ENCODE measurements at regions not wholly inside any gene's neighbourhood (a gene's known extent, or its start where the extent isn't known, plus 50 kb on each side); places are given as distances from the start of the nearest gene placed in this dataset.

- no peak overlapping the region for H3K4me3 ChIP-seq (ENCODE audit: low read depth, low read length)
- no peak for TF ChIP-seq POLR2A (IDR thresholded peaks at IDR 0.05; ENCODE audit: extremely low read depth, insufficient read length)
- TF ChIP-seq MAX (IDR thresholded peaks at IDR 0.05; ENCODE audit: low read depth, low read length), result no peak
- TF ChIP-seq MYC (IDR thresholded peaks at IDR 0.05; ENCODE audit: low read depth, low read length), result no peak
- TF ChIP-seq CTCF (IDR thresholded peaks at IDR 0.05; ENCODE audit: low read depth, low read length), result no peak
- DNase-seq (ENCODE audit: low read depth), result peak; percentile 86
Observed at GRCh38 chr2:64914735-64915509, 74.3 kb upstream of the SLC1A4 start.

- DNase-seq (ENCODE audit: low read depth), result peak; percentile 59
- no peak overlapping the region for H3K4me3 ChIP-seq (ENCODE audit: low read depth, low read length)
- TF ChIP-seq CTCF (IDR thresholded peaks at IDR 0.05; ENCODE audit: low read depth, low read length) (no peak), MYC (IDR thresholded peaks at IDR 0.05; ENCODE audit: low read depth, low read length) (0 out of 2 replicates have a peak, but pooled peaks have one; percentile 21), POLR2A (IDR thresholded peaks at IDR 0.05; ENCODE audit: extremely low read depth, insufficient read length) (no peak), MAX (IDR thresholded peaks at IDR 0.05; ENCODE audit: low read depth, low read length) (no peak)
Observed at GRCh38 chr2:64915510-64915900, 73.7 kb upstream of the SLC1A4 start.

- DNase-seq (ENCODE audit: low read depth), result no peak
- TF ChIP-seq POLR2A (IDR thresholded peaks at IDR 0.05; ENCODE audit: extremely low read depth, insufficient read length), result peak; percentile 3
- no peak for TF ChIP-seq MAX (IDR thresholded peaks at IDR 0.05; ENCODE audit: low read depth, low read length)
- peak overlapping the region; percentile 82 for H3K4me3 ChIP-seq (ENCODE audit: low read depth, low read length)
Observed at GRCh38 chr2:64918220-64918886, 70.8 kb upstream of the SLC1A4 start.

- H3K4me3 ChIP-seq (ENCODE audit: low read depth, low read length), result no peak overlapping the region
- TF ChIP-seq MAX (IDR thresholded peaks at IDR 0.05; ENCODE audit: low read depth, low read length) (no peak), MYC (IDR thresholded peaks at IDR 0.05; ENCODE audit: low read depth, low read length) (no peak), CTCF (IDR thresholded peaks at IDR 0.05; ENCODE audit: low read depth, low read length) (no peak), POLR2A (IDR thresholded peaks at IDR 0.05; ENCODE audit: extremely low read depth, insufficient read length) (no peak)
- DNase-seq (ENCODE audit: low read depth), result no peak
Observed at GRCh38 chr2:64919261-64919660, 69.9 kb upstream of the SLC1A4 start.

- H3K4me3 ChIP-seq (ENCODE audit: low read depth, low read length), result no peak overlapping the region
- peak; percentile 50 for DNase-seq (ENCODE audit: low read depth)
- TF ChIP-seq MYC (IDR thresholded peaks at IDR 0.05; ENCODE audit: low read depth, low read length), result no peak
- TF ChIP-seq POLR2A (IDR thresholded peaks at IDR 0.05; ENCODE audit: extremely low read depth, insufficient read length), result no peak
- peak; percentile 46; the same call in 1 of the 2 replicates for TF ChIP-seq MAX (IDR thresholded peaks at IDR 0.05; ENCODE audit: low read depth, low read length)
Observed at GRCh38 chr2:64922482-64923384, 66.5 kb upstream of the SLC1A4 start.

GRCh38 chr2:64923385-64923710, 65.9 kb upstream of the SLC1A4 start:
- TF ChIP-seq CTCF (IDR thresholded peaks at IDR 0.05; ENCODE audit: low read depth, low read length), result no peak
- TF ChIP-seq MAX (IDR thresholded peaks at IDR 0.05; ENCODE audit: low read depth, low read length), result no peak
- TF ChIP-seq MYC (IDR thresholded peaks at IDR 0.05; ENCODE audit: low read depth, low read length), result no peak
- no peak for TF ChIP-seq POLR2A (IDR thresholded peaks at IDR 0.05; ENCODE audit: extremely low read depth, insufficient read length)
- no peak overlapping the region for H3K4me3 ChIP-seq (ENCODE audit: low read depth, low read length)
- no peak for DNase-seq (ENCODE audit: low read depth)

Measured in NB4 (cell line).